ENCODE measurements at regions not wholly inside any gene's neighbourhood (a gene's known extent, or its start where the extent isn't known, plus 50 kb on each side); places are given as distances from the start of the nearest gene placed in this dataset.

DNA sequence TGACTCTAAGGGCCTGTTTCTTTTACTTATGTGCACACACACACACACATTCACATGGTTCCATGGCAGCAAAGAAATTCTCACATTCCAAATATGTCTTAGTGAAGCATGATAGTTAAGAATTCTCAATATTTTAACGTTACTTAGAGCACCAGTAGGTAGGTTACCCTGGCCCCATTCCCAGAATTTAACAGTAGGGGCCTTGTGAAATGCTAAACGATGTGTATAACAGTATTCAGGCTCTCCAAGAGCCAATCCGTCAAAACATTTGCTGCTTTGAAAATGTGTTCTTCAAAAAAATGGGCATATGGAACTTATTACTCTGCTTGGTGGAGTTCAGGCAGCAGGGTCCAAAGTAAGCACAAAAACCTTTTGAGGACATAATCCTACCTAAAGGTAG is 93.7 kb upstream of the DAB2 start:
- DNase-seq (ENCODE audit: low read depth in 2 of 2): no peak

DNA sequence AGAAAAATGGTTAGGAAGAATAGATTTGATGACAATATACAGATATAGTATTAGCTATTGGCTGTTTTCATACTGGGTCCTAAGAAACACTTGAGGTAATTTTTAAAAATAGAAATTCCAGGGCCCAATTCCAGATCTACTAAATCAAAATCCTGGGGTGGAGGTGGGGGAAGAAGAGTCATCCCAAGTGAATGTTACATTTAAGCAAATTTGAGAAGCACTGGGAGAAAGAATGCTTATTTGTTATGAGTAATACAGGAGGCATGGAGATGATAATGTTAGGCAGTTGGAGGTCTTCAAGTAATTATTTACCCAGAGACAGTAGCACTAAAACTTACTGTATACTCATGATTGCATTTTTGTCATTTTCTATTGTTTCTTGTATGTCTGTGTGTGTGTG is 93.0 kb upstream of the DAB2 start:
- DNase-seq (ENCODE audit: low read depth in 2 of 2): no peak

DNA sequence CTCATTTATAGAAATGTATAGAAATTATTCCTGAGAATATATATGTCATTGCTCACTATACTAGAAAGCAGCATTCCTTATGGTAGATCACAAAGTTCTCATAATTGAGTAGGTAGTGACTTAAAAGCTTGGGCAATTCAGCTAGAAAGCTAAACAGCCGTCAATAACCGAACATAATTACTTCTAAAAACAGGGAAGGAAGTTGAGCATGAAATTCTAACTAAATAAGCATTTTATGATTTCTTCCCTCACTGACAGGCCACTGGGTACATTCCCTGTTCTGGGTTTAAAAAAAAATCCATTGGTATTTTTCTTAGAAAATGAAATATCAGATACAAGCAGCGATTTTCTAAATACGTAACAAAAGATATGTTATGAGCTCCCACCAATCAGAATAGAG is 91.1 kb upstream of the DAB2 start:
- no peak for DNase-seq (ENCODE audit: low read depth in 2 of 2)

DNA sequence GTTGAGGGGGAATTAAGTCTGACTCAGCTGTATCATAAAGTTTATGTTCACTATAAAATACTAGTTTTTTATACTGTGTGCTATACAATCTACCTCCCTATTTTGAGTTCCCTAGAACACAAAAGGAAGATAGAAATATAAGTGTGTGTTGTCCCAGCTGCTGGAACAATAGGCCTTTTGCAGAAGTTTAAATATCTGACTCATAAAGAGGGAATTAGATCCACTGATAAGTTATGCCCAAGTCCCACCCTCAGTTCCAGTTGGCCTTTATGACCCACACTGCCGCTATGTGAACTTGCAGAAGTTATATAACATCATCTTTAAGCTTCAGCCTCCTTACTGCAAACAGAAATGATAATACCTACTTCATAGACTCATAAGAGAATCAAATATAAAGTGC is 88.5 kb upstream of the DAB2 start:
- DNase-seq (ENCODE audit: low read depth in 2 of 2): no peak

DNA sequence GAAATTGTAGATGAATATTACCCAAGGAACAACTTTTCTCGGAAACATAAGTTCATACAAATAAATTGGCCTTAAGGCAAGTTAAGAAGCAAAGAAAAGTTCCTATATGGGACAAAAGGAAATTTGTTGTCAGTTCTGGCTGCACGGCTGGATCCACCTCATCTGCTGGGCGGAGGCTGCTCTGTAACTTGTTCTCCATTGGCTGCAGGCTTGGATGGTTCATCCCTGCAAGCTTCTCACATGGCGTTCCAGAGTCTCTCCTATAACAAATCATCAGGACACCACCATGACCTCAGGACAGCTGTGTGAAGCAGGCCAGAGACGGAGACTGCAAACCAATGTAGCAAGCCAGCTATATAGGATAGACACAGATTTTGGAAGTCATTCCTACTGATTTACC is 81.4 kb upstream of the DAB2 start:
- no peak for DNase-seq (ENCODE audit: low read depth in 2 of 2)

DNA sequence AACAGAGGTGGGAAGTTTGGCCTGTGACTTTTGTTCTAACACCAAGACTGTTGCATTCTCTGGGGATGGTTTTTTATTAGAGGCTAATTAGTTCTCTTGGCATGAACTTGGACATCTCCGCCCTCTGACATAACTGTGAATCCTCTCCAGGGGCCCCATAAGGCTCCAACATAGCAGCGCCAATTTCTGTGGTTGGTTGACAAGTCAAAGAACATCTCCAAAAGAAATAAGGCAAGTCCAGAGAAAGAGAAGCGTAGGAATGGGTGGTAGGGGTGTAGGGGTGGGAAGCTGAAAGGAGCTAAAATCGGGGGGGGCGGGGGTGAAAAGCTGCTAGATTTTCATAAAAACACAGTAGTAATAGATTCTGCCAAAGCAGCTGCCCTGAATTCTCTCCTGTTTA is 81.0 kb upstream of the DAB2 start:
- DNase-seq (ENCODE audit: low read depth in 2 of 2): no peak

DNA sequence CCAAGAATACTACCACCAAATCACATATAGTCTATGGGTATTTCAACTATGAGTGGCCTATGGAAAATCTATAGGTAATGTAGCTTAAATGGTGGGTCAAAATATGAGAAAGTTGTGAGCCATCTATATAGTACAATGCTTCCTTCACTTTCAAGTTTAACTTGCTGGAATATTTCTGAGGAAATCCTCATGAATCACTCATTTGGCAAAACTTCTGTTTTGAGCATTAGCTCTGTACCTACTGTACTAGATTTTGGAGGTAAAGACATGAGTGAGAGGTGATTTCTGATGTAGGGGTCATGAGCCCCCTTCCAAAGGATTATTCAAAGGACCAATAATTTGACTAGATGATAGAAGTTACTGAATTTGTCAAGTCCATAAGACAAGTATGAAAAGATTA is 80.6 kb upstream of the DAB2 start:
- no peak for DNase-seq (ENCODE audit: low read depth in 2 of 2)

DNA sequence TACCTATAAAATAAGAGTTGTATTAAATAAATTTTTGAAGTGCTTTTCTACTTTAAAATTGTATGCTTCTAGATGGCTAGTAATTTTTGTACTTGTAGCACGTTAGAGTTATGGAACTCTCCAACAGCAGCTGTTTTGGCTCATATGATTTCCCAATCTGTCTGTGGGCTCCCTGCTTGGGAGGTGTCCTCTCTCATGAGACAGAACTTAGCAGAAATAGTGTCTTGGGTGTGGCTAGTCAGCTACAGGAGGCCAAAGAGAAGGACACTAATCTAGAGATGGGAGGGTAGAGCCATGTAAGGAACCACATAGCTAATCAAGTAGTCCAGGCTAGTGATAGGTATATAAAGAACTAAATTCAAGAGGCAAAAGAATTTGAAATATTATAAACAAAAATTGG is 78.4 kb upstream of the DAB2 start:
- no peak for DNase-seq (ENCODE audit: low read depth in 2 of 2)

DNA sequence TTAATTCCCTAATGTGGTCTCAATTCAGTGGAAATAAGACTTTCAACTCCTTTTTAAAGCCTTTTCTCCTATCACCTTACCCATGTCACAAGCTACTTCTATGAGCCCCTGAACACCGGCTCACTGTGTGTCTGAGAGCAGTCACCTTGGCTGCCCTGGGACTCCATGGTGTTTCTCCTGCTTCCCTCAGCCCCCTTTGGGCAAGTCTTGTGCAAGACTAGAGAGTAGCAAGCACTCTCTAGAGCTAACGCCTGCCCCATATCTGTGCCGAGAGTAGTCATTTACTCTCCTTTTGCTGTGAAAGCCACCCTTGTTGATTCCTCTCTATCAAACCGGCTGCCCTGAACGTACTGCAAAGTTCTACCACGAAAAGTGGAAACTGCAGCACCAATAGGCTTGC is 77.9 kb upstream of the DAB2 start:
- DNase-seq (ENCODE audit: low read depth in 2 of 2): no peak

DNA sequence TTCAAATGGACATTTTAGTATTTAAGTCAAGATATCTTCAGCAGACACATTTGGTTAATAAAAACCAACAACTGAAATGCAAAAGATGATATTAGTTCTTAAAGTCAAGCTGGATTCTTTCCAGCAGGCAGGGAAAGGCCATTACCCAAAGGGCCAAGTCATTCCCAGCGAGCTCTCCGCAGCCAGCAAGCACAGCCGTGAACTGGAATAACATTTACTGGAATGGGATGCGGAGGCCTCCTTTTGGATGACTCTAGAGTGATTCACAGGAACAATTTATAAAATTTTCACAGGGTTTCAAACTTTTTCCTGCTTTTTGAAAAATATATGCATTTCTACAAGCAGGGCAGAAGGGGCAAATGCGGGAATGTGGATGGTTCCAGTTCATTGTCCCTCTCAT is 76.6 kb upstream of the DAB2 start:
- no peak for DNase-seq (ENCODE audit: low read depth in 2 of 2)

DNA sequence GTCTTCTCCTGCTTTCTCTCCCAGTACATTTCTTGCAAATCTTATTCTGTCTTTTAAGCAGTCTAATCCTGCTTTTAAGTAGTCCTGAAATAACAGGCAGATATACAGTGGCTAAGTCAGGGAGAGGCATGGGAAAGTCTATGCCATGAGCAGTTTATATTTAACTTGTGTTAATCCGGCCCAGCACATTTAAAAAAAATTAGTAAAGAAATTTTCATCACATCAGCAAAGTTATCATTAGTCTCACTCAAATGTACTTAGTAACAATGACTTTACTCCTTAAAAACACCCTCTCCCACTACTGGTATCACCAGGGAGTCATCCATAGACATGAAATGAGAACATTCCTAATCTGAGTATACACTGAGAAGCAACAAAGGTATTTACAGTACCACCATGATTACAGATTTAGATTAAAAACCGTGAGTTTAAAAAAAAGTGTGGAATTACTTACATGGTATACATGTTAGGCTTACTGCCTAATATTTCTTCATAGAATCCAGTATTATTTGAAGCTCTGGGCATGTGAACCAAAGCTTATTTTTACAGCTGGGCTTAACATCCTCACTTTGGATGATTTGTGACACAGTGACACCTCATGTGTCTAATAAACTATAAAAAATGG is 75.9 kb upstream of the DAB2 start:
- DNase-seq (ENCODE audit: low read depth in 2 of 2): no peak

DNA sequence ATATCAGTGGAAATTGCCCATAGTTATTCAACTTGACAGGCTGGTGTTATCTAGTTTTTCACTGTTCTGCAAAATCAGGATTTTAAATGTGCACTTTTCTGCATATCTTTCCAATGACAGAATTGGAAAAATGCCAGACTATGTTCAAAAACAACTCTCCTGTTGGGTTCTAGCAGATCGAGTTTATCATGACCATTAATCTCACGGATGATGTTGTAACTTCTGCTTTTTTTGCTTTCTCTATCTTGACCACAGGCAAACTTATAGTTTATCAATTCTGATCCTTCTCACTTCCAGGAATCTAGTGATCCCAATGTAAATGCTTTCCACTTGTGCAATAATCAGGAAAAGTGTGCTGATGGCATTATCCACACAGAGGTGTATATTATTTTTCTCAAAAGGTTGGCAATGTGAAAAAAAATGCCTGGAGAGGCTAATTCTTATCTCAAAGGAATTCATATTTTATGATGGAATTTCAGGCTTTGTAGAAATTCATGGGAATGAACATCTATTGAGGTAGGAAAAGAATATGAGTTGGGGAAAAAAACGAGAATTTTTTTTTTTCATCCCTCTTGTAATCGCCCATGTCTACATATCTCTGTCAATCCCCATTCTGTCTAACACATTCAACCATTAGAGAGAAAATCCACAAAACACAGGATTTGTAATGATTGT is 73.6 kb upstream of the DAB2 start:
- DNase-seq (ENCODE audit: low read depth in 2 of 2): no peak

DNA sequence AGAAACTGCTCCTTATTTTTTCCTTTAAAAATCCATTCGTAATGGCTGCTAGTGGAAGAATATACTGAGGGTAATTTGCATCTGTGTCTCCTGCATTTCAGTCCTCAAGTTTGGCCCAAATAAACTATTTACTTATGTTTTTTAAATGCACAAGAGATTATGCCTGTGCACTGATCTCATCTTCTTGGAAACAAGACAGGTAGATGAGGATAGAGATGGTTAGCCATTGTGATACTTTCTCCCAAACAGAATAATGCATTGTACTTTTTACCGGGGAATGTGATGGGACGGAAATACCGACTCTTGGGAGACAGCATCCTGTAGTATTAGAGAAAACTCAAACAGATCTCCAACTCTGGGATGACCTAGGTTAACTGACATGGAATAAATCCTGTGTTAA is 72.5 kb upstream of the DAB2 start:
- no peak for DNase-seq (ENCODE audit: low read depth in 2 of 2)

DNA sequence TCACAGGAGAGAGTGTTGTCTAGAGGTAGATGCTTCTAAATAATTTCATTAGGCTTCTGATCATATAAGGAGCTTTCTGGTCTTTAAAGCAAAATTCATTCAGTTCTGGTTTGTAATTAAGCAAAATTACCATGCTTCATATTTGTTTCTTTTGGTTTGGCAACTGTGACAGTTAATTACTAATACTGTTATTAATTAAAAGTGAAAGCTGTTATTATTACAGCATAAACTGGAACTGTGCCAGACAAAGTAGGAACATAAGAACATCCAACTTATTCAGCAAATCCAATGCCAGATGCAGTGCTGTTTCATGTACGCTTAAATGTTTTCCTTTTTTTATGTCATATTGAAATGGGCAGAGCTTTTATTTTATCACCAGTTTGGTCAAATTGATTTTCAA is 70.4 kb upstream of the DAB2 start:
- DNase-seq (ENCODE audit: low read depth in 2 of 2): no peak

DNA sequence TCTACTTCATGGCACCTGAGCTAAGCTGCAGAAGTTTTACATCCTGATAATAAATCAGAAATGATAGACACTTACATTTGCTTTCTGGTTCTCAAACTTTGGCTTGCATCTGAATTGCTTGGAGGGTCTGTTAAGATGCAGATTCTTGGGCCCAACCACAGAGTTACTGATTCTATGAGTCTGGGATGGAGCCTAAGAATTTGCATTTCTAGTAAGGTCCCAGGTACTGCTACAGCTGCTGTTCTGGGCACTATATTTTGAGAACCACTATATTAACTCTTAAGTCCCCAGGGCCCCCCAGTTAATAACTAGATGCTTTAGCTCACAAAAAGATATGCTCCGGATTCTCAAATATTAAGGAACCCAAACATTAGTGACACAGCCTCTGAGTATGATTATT is 69.8 kb upstream of the DAB2 start:
- no peak for DNase-seq (ENCODE audit: low read depth in 2 of 2)

DNA sequence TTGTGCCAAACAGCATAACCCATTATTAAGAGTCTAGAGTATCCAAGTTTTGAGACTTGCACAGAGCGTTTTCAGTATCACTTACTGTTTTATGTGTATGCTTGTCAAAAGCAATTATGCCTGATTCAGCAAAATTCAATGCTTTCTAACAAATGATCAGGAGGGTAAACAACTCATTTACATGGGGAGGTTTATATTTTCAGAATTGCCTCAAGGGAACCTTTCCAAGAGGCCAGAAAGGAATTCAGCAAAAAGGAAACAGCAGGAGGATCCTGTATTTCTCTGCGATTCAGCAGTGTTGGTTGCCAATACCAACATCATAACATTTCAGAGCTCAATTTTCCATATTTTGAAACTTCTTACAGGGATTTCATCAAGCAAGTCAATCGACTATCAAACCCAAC is 69.3 kb upstream of the DAB2 start:
- no peak for DNase-seq (ENCODE audit: low read depth in 2 of 2)

DNA sequence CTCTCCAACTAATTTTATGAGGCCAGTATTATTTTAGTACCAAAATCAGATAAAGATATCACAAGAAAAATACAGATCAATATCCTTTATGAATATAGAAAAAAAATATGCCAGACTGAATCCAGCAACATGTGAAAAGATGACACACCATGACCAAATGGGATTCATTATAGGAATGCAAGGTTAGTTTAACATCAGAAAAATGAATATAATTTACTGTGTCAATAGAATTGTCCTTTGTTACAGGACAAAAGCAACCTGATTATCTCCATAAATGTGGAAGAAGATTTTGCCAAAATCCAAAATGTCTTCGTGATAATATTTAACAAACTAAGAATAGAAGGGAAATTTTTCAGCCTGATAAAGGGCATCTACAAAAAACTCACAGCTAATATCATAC is 66.4 kb upstream of the DAB2 start:
- no peak for DNase-seq (ENCODE audit: low read depth in 2 of 2)

DNA sequence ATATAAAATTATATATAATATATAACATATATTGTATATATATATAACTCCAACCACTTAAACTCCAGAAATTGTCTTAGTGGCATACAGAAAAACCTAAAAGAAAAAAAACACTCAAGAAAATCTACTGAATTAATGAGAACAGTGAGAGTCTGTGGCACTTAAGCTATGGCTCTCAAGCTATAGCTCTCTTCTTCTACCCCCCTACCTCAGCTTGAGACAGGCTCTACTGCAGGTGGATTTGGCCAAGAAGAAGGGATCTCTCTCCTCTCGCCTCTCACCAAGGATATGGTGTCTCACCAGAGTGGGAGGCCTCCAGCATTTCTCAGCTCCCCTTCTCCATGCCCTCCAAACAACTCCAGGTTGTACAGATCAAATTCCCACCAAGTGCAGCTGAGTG is 64.5 kb upstream of the DAB2 start:
- DNase-seq (ENCODE audit: low read depth in 2 of 2): no peak

DNA sequence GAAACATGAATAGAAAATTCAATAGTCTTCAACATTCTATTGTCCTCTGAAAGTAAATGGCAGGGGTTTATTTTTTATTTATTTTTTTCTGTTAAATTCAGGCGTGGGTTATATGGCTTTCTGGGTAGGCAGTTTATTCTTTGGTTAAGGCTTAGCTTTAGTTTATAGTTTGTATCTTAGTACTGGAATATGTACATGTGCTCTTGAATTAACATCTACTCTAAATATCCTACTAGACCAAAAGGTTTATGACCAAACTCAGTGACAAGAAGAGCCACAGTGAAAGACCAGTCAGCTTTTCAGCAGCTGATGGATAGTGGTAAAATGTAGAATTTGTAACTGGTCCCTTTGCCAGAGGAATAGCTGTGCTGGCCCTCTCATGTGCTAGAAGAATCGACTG is 62.0 kb upstream of the DAB2 start:
- DNase-seq (ENCODE audit: low read depth in 2 of 2): no peak

DNA sequence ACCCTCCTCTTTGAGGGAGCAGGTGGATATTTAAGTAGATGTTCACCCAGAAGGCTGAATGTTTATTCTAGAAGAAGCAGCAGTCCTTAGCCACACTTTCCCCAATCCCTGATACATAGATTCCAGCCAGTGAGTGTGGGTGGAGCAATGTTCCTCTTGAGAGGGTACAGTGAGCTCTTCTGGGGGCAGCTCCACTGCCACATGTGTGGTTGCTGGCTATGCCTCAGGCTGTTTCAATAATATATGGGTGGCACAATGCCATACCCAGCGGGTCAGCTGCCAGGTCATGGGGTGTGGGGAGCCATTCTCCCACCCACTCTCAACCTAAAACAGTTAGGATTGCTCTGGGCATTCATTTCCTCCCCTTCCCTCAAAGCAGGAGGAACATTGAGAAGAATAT is 61.6 kb upstream of the DAB2 start:
- no peak for DNase-seq (ENCODE audit: low read depth in 2 of 2)

DNA sequence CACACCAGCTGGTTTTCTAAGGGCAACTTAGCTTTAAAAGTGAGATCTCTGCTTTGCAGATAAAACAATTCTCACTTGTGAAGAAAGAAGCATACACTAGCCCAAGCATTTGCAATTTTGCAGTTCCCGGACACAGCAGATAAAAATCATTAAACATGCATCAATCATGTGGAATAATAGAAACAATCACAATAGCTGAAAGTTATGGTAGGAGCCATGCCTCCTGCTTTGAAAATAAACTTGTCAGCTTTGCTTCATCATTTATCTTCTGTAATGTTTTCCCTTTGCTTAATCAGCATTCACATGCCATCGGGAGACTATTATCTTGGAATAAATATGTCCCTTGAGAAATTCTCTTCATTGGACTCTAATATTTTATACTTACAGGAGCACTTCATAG is 60.3 kb upstream of the DAB2 start:
- no peak for DNase-seq (ENCODE audit: low read depth in 2 of 2)

DNA sequence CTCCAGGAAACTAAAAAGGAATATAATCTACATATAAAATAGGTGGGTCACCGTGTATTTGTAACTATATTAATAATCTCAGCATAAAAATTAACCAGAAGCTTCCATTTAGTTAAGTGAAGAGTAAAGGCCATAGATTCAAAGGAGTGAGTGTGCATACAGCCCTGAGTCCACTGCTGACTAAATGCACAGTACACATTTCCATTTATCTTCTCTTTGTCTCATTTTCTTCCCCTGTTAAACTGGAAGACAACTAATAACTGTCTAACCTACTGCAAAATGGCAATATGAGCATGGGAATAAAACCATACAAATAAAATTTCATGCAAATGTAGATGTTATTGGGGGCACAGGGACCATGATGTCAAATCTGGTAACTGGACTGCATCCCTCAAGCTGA is 59.9 kb upstream of the DAB2 start:
- DNase-seq (ENCODE audit: low read depth in 2 of 2): no peak

DNA sequence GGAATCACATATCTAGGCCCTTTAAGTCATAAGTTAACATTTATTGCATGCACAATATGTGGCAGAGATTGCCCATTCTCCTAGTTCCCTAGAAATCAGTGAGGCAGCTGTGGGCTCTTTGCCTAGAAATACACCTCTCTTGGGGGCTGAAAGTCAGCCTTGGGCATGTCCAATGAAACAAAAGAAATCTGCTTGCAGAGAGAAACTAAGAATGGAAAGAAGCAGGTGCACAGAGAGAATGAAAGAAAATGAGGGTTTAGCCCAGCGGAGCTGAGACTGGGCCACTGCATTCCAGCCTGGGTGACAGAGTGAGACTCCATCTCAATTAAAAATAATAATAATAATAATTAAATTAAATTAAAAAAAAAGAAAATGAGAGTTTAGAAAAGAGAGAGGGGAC is 57.3 kb upstream of the DAB2 start:
- no peak for DNase-seq (ENCODE audit: low read depth in 2 of 2)

DNA sequence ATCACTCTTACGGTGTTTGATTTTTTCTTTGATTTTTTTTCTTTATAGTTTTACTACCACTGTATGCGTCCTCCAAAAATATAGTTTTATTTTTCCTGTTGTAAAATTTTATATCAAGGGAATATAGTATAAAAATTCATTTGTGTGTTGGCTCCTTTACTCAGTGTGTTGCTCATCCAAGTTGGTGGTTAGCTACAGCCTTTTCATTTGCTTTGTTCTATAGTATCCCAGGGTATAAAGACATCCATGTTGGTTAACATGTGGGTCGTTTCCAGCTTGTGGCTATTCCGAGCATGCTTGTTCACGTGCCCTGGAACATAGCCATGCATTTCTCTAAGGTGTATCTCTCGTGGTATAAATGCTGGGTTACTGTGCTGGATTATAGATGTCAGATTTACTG is 54.8 kb upstream of the DAB2 start:
- DNase-seq (ENCODE audit: low read depth in 2 of 2): no peak
